Right lobe of liver (tissue), 4 donors: ENCODE measurements at regions not wholly inside any gene's neighbourhood (a gene's known extent, or its start where the extent isn't known, plus 50 kb on each side); places are given as distances from the start of the nearest gene placed in this dataset.
"Not testable (repeated sequence)": the region's sequence is repeated elsewhere in the genome, so short reads cannot be mapped to it uniquely, and the experiment has no call there.

ENCODE experiments used
- CTCF ChIP-seq, 4 donors: fragments of 200-600 bp in 3 of 4; fragments of 450-650 bp in 1 of 4; IDR thresholded peaks; one replicate each; pipeline versions ENCODE4 v1.5.1 to v1.8.0; 2016 to 2022; ENCODE audit warnings: antibody characterized with exemption in 4 of 4, mild to moderate bottlenecking in 2 of 4
- POLR2A ChIP-seq: fragments of 450-650 bp; IDR thresholded peaks from one replicate; pipeline ENCODE4 v1.6.1; 2017; ENCODE audit warnings: antibody characterized with exemption, mild to moderate bottlenecking
- donor health status: DM: no; HTN: no; CAD: no.
- donor health status: DM: no; HTN: no; CAD: no.
- donor health status: DM: no; HTN: yes; CAD: no.

- not testable (repeated sequence) for TF ChIP-seq POLR2A; CTCF (IDR thresholded peaks at IDR 0.05)
These were observed 120.8 kb upstream of the FOXD4L5 start for GRCh38 chr9:65405766-65406165.
